Fibroblast of lung (primary cell): ENCODE measurements at regions not wholly inside any gene's neighbourhood (a gene's known extent, or its start where the extent isn't known, plus 50 kb on each side); places are given as distances from the start of the nearest gene placed in this dataset.

Source experiments
- CTCF ChIP-seq, 2 donors: IDR thresholded peaks in 1 of 2; conservative IDR thresholded peaks in 1 of 2; 1 replicate in 1 of 2; 2 replicates in 1 of 2; pipeline ENCODE4 v1.5.1; 2011 to 2012; ENCODE audit warnings: low read length in 2 of 2, control low read depth in 1 of 2, inconsistent platforms in 1 of 2, low read depth in 1 of 2, mild to moderate bottlenecking in 1 of 2
- EZH2 ChIP-seq: IDR thresholded peaks from 2 replicates; pipeline ENCODE4 v1.5.1; 2012; ENCODE audit warnings: low read length, control low read depth, mild to moderate bottlenecking; ENCODE audit errors: missing control alignments

GRCh38 chr4:3634281-3634857, 102.1 kb upstream of the LRPAP1 start:
- TF ChIP-seq CTCF (conservative IDR thresholded peaks at IDR 0.05 in 1 of 2, IDR thresholded peaks at IDR 0.05 in 1 of 2; ENCODE audit: low read depth in 1 of 2, low read length in 2 of 2) (no peak), EZH2 (no peak)
